GM23248 (cell line): ENCODE measurements at regions not wholly inside any gene's neighbourhood (a gene's known extent, or its start where the extent isn't known, plus 50 kb on each side); places are given as distances from the start of the nearest gene placed in this dataset.

Experiments
- DNase-seq: peaks from one replicate; pipeline ENCODE4 v3.0.0-alpha.2; 2015
- H2AFZ ChIP-seq: fragments of 200-600 bp; sonication (generic); 2 replicates; pipeline ENCODE4 v1.6.1; 2016; ENCODE audit warnings: antibody characterized with exemption
- H3F3A ChIP-seq: fragments of 200-600 bp; sonication (generic); 2 replicates; pipeline ENCODE4 v1.6.1; 2016; ENCODE audit warnings: mild to moderate bottlenecking, antibody characterized with exemption, mixed run types; ENCODE audit not compliant: insufficient read depth
- H3K27ac ChIP-seq: fragments of 200-600 bp; sonication (generic); 2 replicates; pipeline ENCODE4 v1.5.1; 2016; ENCODE audit warnings: mild to moderate bottlenecking
- H3K27me3 ChIP-seq: fragments of 200-600 bp; sonication (generic); replicated peaks from 2 replicates; pipeline ENCODE4 v1.6.1; 2016; ENCODE audit warnings: mild to moderate bottlenecking; ENCODE audit not compliant: insufficient read depth
- H3K36me3 ChIP-seq: fragments of 200-600 bp; sonication (generic); 2 replicates; pipeline ENCODE4 v1.6.1; 2016; ENCODE audit warnings: low read depth, mild to moderate bottlenecking
- H3K4me1 ChIP-seq: fragments of 200-600 bp; sonication (generic); 2 replicates; pipeline ENCODE4 v1.6.1; 2016; ENCODE audit warnings: mild to moderate bottlenecking; ENCODE audit not compliant: insufficient read depth
- H3K4me2 ChIP-seq: fragments of 200-600 bp; sonication (generic); one replicate; pipeline ENCODE4 v1.6.1; 2016; ENCODE audit warnings: mild to moderate bottlenecking; ENCODE audit not compliant: unreplicated experiment
- H3K4me3 ChIP-seq: fragments of 200-600 bp; sonication (generic); 2 replicates; pipeline ENCODE4 v1.5.1; 2016; ENCODE audit warnings: mild to moderate bottlenecking
- H3K79me2 ChIP-seq: fragments of 200-600 bp; sonication (generic); 2 replicates; pipeline ENCODE4 v1.6.1; 2016; ENCODE audit warnings: mild to moderate bottlenecking; ENCODE audit not compliant: insufficient read depth
- H3K9ac ChIP-seq: fragments of 200-600 bp; sonication (generic); 2 replicates; pipeline ENCODE4 v1.6.1; 2016; ENCODE audit warnings: mild to moderate bottlenecking
- H3K9me2 ChIP-seq: fragments of 200-600 bp; sonication (generic); 2 replicates; pipeline ENCODE4 v1.6.1; 2016; ENCODE audit warnings: mixed run types, mild to moderate bottlenecking, moderate library complexity; ENCODE audit not compliant: insufficient read depth
- H3K9me3 ChIP-seq: fragments of 200-600 bp; sonication (generic); one replicate; pipeline ENCODE4 v1.6.1; 2017; ENCODE audit warnings: low read depth
- H4K20me1 ChIP-seq: fragments of 200-600 bp; sonication (generic); 2 replicates; pipeline ENCODE4 v1.6.0; 2016; ENCODE audit not compliant: insufficient read depth
- EZH2 ChIP-seq: fragments of 200-600 bp; sonication (generic); IDR thresholded peaks from 2 replicates; pipeline ENCODE4 v1.6.1; 2018; ENCODE audit warnings: antibody characterized with exemption, mild to moderate bottlenecking; ENCODE audit not compliant: insufficient read depth, poor library complexity, severe bottlenecking
- EZH2phosphoT487 ChIP-seq: fragments of 200-600 bp; sonication (generic); IDR thresholded peaks from 2 replicates; pipeline ENCODE4 v1.6.1; 2018; ENCODE audit warnings: antibody characterized with exemption, moderate library complexity, mild to moderate bottlenecking, low read depth; ENCODE audit not compliant: insufficient read depth
- WGBS, 2 experiments: methylation state at CpG; one replicate each; pipeline ENCODE4 v1.1.6; 2015 to 2017; ENCODE audit warnings: low lambda C conversion rate in 2 of 2, low coverage in 1 of 2; ENCODE audit errors: missing lambda C conversion rate in 2 of 2; 5-methylcytosine and 5-hydroxymethylcytosine counted together
- in situ Hi-C: fragments of 300-500 bp; cut with MboI; formaldehyde crosslinking; loops from 2 replicates; pipeline ENCODE4 v1.15.0; 2020

DNA sequence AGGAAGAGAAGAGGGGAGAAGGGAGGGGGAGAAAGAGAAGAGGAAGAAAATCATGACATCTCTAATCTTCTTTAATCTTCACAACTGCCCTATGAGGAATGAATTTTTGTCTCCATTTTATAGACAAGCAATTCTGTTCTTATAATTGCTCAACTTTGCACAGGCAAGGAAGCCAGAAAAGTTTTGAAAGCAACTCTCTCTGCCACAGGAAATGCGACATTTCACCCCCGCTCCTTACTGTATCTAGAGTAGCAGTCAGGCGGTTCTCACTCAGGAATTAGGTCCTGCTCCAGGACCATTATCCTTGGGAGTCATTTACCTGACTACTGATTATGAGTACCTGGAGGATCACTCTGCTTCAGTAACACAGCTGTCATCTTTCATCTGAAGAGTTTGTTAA is 69.2 kb upstream of the FAM9A start:
- H3K27me3 ChIP-seq: no peaks in the 10 kb centered on the region
- H3K4me2 ChIP-seq: no peak overlapping the region
- in situ Hi-C loops: no loop called here
- H3K36me3 ChIP-seq: no peaks in the 10 kb centered on the region
- peak overlapping the region; percentile 84; the same call in 1 of the 2 replicates for H3K9ac ChIP-seq
- DNase-seq: peak; percentile 54
- H2AFZ ChIP-seq: no peak overlapping the region
- no peak for TF ChIP-seq EZH2phosphoT487
- no peak for TF ChIP-seq EZH2
- no peaks in the 10 kb centered on the region for H4K20me1 ChIP-seq
- H3K4me1 ChIP-seq: peaks cover 35% of the 10 kb centered on the region
- no peak overlapping the region for H3K4me3 ChIP-seq
- H3K9me2 ChIP-seq: no peaks in the 10 kb centered on the region
- no peaks in the 10 kb centered on the region for H3K79me2 ChIP-seq
- H3K9me3 ChIP-seq: no peaks in the 10 kb centered on the region
- peaks cover 30% of the 10 kb centered on the region; the same call in 1 of the 2 replicates for H3F3A ChIP-seq
- WGBS, 2 experiments: 22 to 25% methylated on average over 3 of the region's 3 CpGs
- peak overlapping the region; percentile 99 for H3K27ac ChIP-seq

DNA sequence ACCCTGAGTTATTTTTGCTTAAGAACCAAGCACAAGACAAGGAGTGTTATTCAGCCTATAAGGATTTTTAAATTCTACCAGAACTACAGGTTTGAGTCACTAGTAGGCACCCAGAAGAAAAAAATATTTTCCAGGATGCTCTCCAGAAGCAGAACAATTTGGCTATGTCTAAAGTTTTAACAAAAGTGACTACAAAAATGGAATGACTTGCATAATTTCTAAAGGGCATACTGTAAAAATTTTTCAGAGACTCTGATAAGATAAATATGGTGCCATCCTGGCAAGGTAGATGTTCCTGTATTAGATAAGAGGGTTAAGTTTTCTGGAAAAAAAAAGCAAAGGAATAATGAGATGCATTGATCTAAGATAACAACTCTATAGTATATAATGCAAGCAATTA is 68.6 kb upstream of the FAM9A start:
- H3K36me3 ChIP-seq: no peaks in the 10 kb centered on the region
- no peaks in the 10 kb centered on the region for H3K27me3 ChIP-seq
- H3K4me1 ChIP-seq: peaks cover 35% of the 10 kb centered on the region
- peak overlapping the region; percentile 99 for H3K4me2 ChIP-seq
- no peaks in the 10 kb centered on the region for H3K9me2 ChIP-seq
- H3K79me2 ChIP-seq: no peaks in the 10 kb centered on the region
- peak; percentile 46 for DNase-seq
- peak overlapping the region; percentile 99 for H3K27ac ChIP-seq
- H3K9ac ChIP-seq: peak overlapping the region; percentile 84; the same call in 1 of the 2 replicates
- H2AFZ ChIP-seq: no peak overlapping the region
- TF ChIP-seq EZH2: no peak
- TF ChIP-seq EZH2phosphoT487: no peak
- in situ Hi-C loops: no loop called here
- no peak overlapping the region for H3K4me3 ChIP-seq
- H3F3A ChIP-seq: peaks cover 30% of the 10 kb centered on the region; the same call in 1 of the 2 replicates
- H4K20me1 ChIP-seq: no peaks in the 10 kb centered on the region
- H3K9me3 ChIP-seq: no peaks in the 10 kb centered on the region

DNA sequence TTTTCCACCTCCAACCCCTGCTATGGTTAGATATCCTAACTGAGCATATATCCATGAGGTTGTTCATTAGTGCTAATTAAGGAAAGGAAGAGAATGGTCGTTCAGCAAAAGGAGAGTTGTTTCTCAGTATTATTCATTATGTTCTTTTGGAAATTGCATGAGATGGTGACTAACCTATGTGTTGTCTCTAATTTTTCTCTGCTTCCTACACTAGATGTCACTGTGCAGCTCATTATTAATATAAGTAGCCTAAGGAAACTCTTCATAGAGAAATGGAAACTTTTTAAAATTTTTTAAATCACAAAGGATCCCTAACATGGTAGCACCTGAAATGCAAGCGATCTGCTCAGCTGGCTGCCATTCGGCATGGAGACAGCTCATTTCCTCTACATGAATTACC is 67.7 kb upstream of the FAM9A start:
- Histone ChIP-seq H3K36me3 (no peaks in the 10 kb centered on the region), H3K27me3 (no peaks in the 10 kb centered on the region), H4K20me1 (no peaks in the 10 kb centered on the region), H3K9me3 (no peaks in the 10 kb centered on the region), H3K4me1 (peaks cover 35% of the 10 kb centered on the region), H3K4me2 (peak overlapping the region; percentile 99), H3K27ac (peak overlapping the region; percentile 99), H3K9ac (peak overlapping the region; percentile 84), H3F3A (peaks cover 30% of the 10 kb centered on the region; the same call in 1 of the 2 replicates), H2AFZ (peak overlapping the region; percentile 60), H3K79me2 (no peaks in the 10 kb centered on the region), H3K4me3 (peak overlapping the region; percentile 59), H3K9me2 (no peaks in the 10 kb centered on the region)
- TF ChIP-seq EZH2phosphoT487 (no peak), EZH2 (no peak)
- WGBS, 2 experiments: 0% methylated on average over 3 of the region's 3 CpGs
- DNase-seq: peak; percentile 67
- in situ Hi-C loops: no loop called here

DNA sequence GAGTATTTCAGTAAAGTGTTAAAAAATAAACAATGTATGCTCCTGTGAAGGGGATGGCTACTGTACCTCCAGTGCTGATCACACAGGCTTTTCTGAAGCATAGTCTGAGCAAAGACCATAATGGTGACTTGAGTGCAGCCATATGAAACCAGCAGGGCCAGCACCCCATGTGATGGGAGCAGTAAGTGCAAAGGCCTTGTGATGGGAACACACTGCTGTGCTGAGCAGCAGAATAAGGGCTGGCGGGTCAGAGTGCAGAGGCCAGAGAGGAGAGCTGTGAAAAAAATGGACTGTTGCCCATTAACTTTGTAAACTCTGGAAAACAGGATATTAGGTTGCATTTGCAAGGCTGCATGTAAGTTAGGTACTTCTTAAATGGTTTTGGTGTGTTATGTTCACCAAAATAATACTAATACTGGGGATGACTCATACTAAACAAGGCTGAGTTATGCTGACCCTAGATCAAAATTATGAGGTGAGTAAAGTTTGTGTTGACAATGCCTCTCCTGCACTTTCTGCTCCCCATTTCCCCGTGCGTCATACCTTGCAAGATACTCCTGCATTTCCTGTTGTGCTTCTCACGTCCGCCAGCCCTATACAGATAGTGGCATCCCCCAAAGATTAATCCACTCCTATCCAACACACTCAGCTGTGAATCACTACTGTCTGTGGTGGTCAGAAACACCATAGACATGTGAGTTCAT is 67.0 kb upstream of the FAM9A start:
- 10 to 13% methylated on average over 5 of the region's 5 CpGs for WGBS, 2 experiments
- Histone ChIP-seq H3K9me2 (no peaks in the 10 kb centered on the region), H3K27me3 (no peaks in the 10 kb centered on the region), H3K9me3 (no peaks in the 10 kb centered on the region), H4K20me1 (no peaks in the 10 kb centered on the region), H3K4me3 (peak overlapping the region; percentile 59), H3K27ac (peak overlapping the region; percentile 99), H3K4me2 (peak overlapping the region; percentile 99), H3K9ac (peak overlapping the region; percentile 84), H3F3A (peaks cover 30% of the 10 kb centered on the region; the same call in 1 of the 2 replicates), H3K36me3 (no peaks in the 10 kb centered on the region), H3K79me2 (no peaks in the 10 kb centered on the region), H3K4me1 (peaks cover 35% of the 10 kb centered on the region), H2AFZ (peak overlapping the region; percentile 60)
- in situ Hi-C loops: no loop called here
- DNase-seq: peak; percentile 87
- TF ChIP-seq EZH2phosphoT487 (0 out of 2 replicates have a peak, but pooled peaks have one; percentile 75), EZH2 (no peak)
